ENCODE measurements at regions not wholly inside any gene's neighbourhood (a gene's known extent, or its start where the extent isn't known, plus 50 kb on each side); places are given as distances from the start of the nearest gene placed in this dataset.
"Not testable (repeated sequence)": the region's sequence is repeated elsewhere in the genome, so short reads cannot be mapped to it uniquely, and the experiment has no call there.

DNA sequence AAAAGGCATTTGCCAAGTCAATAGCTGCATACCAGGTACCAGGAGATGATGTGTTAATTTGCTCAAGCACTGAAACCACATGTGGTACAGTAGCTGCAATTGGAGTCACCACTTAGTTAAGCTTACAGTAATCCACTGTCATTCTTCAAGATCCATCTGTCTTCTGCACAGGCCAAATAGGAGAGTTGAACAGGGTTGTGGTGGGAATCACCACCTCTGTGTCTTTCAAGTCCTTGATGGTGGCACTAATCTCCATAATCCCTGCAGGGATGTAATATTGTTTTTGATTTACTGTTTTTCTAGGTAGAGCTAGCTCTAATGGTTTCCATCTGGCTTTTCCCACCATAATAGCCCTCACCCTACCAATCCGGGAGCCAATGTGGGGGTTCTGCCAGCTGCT lies 91.9 kb downstream of the FCRL5 start:
- Histone ChIP-seq H3K4me1 (no peaks in the 10 kb centered on the region), H3K27ac (no peak overlapping the region), H3K27me3 (ENCODE audit: low read depth) (no peaks in the 10 kb centered on the region), H3K4me3 (no peak overlapping the region), H3K9me3 (no peaks in the 10 kb centered on the region), H3K36me3 (no peaks in the 10 kb centered on the region)
- DNase-seq (no peak), ATAC-seq (no peak)
- intact Hi-C loops (cut with DNase I), result no loop called here
- TF ChIP-seq, protein P1, sequence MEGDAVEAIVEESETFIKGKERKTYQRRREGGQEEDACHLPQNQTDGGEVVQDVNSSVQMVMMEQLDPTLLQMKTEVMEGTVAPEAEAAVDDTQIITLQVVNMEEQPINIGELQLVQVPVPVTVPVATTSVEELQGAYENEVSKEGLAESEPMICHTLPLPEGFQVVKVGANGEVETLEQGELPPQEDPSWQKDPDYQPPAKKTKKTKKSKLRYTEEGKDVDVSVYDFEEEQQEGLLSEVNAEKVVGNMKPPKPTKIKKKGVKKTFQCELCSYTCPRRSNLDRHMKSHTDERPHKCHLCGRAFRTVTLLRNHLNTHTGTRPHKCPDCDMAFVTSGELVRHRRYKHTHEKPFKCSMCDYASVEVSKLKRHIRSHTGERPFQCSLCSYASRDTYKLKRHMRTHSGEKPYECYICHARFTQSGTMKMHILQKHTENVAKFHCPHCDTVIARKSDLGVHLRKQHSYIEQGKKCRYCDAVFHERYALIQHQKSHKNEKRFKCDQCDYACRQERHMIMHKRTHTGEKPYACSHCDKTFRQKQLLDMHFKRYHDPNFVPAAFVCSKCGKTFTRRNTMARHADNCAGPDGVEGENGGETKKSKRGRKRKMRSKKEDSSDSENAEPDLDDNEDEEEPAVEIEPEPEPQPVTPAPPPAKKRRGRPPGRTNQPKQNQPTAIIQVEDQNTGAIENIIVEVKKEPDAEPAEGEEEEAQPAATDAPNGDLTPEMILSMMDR (IDR thresholded peaks at IDR 0.05), result no peak

DNA sequence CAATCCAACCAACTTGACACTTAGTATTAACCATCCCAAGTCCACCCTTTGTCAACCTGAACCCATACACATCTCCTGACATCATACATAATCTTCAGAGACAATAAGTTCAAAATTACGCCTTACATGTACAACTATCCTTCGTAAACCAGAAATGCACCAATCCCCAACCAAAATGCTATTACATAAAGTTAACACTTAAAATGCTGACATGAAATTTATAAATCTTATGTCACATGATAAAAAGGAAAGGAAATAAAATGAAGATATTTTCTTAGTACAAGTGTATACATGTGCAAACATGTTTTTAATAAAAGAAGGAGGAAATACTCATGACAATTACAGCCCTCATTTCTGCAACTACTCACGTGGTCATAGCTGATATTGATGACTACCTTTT lies 95.0 kb downstream of the FCRL5 start:
- no peaks in the 10 kb centered on the region for H3K4me1 ChIP-seq
- no peak for DNase-seq

DNA sequence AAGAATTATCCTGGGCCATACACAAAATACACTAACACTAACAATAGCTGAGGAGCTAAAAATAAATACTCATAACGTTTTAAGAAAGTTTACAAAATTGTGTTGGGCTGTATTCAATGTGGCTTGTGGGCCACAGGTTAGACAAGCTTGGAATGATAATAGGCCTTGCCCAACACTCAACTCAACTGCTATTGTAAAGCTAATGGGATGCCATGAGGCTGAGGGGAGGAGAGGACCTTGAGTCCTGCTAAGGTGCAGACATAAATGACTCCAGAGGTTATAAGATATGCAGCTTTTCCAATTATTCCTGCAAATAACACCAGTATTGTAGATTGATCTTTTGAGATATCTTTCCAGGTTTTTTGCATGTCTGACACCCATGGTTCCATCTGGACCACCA lies 97.0 kb downstream of the FCRL5 start:
- TF ChIP-seq, protein P1 (IDR thresholded peaks at IDR 0.05), result no peak
- no peaks in the 10 kb centered on the region for H3K27me3 ChIP-seq (ENCODE audit: low read depth)
- no peak overlapping the region for H3K27ac ChIP-seq
- H3K9me3 ChIP-seq, result no peaks in the 10 kb centered on the region
- ATAC-seq (no peak), DNase-seq (no peak)
- intact Hi-C loops (cut with DNase I), result no loop called here
- no peak overlapping the region for H3K4me3 ChIP-seq
- H3K4me1 ChIP-seq, result no peaks in the 10 kb centered on the region
- H3K36me3 ChIP-seq, result no peaks in the 10 kb centered on the region

More for the DNA sequence above, 95.0 kb downstream of the FCRL5 start:
- Histone ChIP-seq H3K9me3 (no peaks in the 10 kb centered on the region), H3K4me3 (no peak overlapping the region), H3K27ac (no peak overlapping the region), H3K27me3 (ENCODE audit: low read depth) (no peaks in the 10 kb centered on the region), H3K36me3 (no peaks in the 10 kb centered on the region)
- no peak for ATAC-seq
- intact Hi-C loops (cut with DNase I), result no loop called here
- TF ChIP-seq, protein P1 (IDR thresholded peaks at IDR 0.05), result no peak

DNA sequence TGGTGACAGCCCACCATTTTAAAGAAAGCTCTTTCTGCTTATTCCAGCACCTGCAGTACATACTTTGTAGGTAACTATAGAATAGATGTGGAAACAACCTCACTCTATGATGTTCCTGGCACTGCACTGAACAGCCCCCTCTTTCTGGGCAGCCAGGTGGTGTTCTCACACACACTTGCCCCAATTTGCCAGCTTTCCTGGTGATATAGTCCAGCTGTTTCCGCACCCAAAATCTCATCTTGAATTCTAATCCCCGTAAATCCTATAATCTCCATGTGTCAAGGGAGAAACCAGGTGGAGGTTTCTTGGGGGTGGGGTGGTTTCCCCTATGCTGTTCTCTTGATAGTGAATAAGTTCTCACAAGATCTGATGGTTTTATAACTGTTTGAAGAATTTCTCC lies 102.2 kb downstream of the FCRL5 start:
- no peak for ATAC-seq
- Histone ChIP-seq H3K4me1 (no peaks in the 10 kb centered on the region), H3K36me3 (no peaks in the 10 kb centered on the region), H3K4me3 (no peak overlapping the region), H3K9me3 (no peaks in the 10 kb centered on the region), H3K27me3 (ENCODE audit: low read depth) (no peaks in the 10 kb centered on the region), H3K27ac (no peak overlapping the region)
- TF ChIP-seq, protein P1 (IDR thresholded peaks at IDR 0.05), result no peak
- no peak for DNase-seq
- intact Hi-C loops (cut with DNase I), result no loop called here

DNA sequence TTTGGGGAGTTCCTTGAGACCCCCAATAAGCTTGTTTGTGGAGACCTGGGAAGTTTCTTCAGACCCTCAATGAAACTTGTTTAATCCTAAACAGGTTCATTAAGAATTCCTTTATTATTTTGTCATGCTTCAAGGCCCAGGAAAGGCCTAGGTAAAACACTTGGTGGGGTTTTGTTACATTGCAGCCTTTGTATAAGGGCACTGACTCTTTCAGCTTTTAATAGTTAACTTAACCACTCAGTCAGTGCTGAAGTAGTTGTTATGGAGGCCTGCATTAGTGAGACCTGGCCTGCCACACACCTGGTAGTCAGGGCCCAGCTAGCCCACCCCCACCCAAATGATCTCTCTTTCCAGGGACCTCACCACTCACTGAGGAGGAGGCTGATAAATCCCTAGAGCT lies 103.7 kb downstream of the FCRL5 start:
- Histone ChIP-seq H3K27me3 (ENCODE audit: low read depth) (no peaks in the 10 kb centered on the region), H3K4me1 (no peaks in the 10 kb centered on the region), H3K9me3 (no peaks in the 10 kb centered on the region), H3K36me3 (no peaks in the 10 kb centered on the region), H3K4me3 (no peak overlapping the region), H3K27ac (no peak overlapping the region)
- intact Hi-C loops (cut with DNase I), result no loop called here
- TF ChIP-seq, protein P1 (IDR thresholded peaks at IDR 0.05), result no peak
- ATAC-seq (no peak), DNase-seq (no peak)

DNA sequence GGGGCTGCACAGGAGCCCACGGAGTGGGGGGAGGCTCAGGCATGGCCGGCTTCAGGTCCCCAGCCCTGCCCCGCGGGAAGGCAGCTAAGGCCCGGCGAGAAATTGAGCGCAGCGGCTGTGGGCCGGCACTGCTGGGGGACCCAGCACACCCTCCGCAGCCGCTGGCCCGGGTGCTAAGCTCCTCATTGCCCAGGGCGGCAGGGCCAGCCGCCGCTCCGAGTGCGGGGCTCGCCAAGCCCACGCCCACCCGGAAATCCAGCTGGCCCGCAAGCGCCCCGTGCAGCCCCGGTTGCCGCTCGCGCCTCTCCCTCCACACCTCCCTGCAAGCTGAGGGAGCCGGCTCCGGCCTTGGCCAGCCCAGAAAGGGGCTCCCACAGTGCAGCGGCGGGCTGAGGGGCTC lies 106.0 kb downstream of the FCRL5 start:
- H3K27ac ChIP-seq; ATAC-seq; H3K36me3 ChIP-seq; DNase-seq; intact Hi-C loops (cut with DNase I); H3K9me3 ChIP-seq; H3K4me1 ChIP-seq; H3K27me3 ChIP-seq (ENCODE audit: low read depth); H3K4me3 ChIP-seq: not testable (repeated sequence)

DNA sequence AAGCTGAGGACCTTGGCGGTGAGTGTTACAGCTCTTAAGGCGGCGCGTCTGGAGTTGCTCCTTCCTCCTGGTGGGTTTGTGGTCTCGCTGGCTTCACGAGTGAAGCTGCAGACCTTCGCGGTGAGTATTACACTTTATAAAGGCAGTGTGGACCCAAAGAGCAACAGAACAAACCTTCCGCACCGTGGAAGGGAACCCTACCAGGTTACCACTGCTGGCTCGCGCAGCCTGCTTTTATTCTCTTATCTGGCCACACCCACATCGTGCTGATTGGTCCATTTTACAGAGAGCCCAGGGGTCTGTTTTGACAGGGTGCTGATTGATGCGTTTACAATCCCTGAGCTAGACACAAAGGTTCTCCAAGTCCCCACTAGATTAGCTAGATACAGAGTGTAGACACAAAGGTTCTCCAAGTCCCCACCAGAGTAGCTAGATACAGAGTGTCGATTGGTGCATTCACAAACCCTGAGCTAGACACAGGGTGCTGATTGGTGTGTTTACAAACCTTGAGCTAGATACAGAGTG lies 106.6 kb downstream of the FCRL5 start:
- intact Hi-C loops (cut with DNase I); ATAC-seq: not testable (repeated sequence)

More for the DNA sequence above, 106.6 kb downstream of the FCRL5 start:
- H3K4me3 ChIP-seq; H3K36me3 ChIP-seq; H3K9me3 ChIP-seq; H3K4me1 ChIP-seq; H3K27me3 ChIP-seq (ENCODE audit: low read depth); H3K27ac ChIP-seq; DNase-seq: not testable (repeated sequence)
